ENCODE measurements at regions not wholly inside any gene's neighbourhood (a gene's known extent, or its start where the extent isn't known, plus 50 kb on each side); places are given as distances from the start of the nearest gene placed in this dataset.
A peak's percentile ranks its signal among the peaks of the same experiment; 100 is the strongest.

DNA sequence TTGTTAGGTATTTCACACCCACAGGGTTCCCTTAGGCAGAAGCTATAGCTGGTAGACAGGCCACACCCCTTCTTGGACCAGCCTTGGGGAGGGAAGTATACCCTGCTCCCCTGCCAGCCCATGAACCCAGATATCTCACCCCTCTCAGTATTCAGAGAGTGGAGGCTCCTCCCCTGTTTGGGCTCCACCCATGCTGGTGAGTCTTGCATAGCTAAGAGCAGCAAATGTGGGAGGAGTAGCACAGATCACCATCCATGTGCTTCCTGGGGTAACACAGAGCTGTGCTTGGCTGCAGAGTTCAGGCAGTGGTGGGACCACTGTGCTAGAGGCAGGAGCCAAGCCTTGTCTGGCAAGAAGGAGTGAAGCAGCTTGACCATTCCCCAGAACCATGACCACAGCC lies 427.2 kb downstream of the ZIC1 start:
- no peak for DNase-seq (ENCODE audit: low read depth in 4 of 4, low spot score in 2 of 4)

DNA sequence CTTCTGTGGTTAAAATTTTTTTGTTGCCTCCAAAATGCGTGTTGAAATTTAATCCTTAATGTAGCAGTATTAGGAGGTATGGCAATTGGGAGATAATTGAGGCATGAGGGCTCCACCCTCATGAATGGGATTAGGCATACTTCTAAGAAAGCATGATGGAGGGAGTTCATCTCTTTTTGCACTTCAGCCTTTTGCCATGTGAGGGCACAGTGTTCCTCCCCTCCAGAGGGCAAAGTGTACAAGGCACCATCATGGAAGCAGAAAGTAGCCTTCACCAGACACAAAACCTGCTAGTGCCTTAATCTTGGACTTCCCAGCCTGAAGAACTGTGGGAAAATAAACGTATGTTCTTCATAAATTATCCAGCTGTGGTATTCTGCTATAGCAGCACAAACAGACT lies 429.5 kb downstream of the ZIC1 start:
- DNase-seq (ENCODE audit: low read depth in 4 of 4, low spot score in 2 of 4), result no peak

DNA sequence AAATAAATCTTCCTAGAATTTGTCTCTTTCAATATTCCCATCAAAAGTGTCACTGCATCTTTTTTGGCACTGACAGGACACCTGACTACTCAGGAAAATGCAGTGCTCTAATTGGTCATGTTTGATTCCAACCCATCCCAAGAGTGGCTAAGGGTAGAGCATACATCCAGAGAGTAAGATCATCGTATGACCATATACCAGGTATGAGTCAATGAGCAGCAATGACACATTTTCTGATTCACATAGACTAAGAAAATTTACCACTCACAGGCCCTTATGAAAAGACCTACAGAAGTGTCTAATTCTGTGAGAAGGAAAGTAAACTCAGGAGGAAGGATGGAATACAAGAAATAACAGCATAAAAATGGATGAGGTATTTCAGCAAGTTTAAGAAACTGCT lies 434.2 kb downstream of the ZIC1 start:
- no peak for DNase-seq (ENCODE audit: low read depth in 4 of 4, low spot score in 2 of 4)

DNA sequence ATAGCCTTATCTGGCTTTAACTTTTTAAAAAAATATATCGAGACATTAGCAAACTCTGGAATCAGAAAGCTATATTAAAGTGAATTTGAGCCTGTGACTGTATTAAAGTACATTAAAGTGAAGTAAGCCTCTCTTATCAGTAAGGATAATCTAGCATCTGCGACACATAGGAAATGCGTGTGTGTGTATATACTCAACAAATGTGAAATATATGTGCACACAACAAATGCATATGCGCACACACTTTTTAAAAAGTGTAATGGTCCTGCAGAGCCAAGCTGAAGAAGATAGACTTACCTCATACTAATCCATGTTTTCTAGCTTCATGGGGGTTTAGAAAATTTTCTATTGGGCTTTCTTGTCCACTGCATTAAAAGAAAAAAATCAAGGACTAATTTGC lies 437.1 kb downstream of the ZIC1 start:
- DNase-seq (ENCODE audit: low read depth in 4 of 4, low spot score in 2 of 4), result no peak

GRCh38 chr3:147846854-147847478 lies 437.8 kb downstream of the ZIC1 start:
- DNase-seq (ENCODE audit: low read depth in 4 of 4, low spot score in 2 of 4), result no peak

DNA sequence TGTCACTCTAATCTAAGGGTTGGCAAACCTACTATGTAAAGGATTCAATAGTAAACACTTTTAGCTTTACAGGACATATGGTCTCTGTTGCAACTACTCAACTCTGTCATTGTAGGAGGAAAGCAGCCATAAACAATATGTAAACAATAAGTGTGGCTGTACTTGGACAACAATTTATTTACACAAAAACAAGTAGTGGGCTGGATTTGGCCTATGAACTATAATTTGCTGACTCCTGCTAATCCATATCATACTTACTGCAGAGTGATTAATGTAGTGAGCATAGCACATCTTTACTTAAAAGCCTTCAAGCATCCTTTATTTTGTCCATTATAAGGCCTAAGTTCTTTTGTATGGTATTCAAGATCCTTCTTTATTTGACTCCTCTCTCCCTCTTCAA lies 441.9 kb downstream of the ZIC1 start:
- DNase-seq (ENCODE audit: low read depth in 4 of 4, low spot score in 2 of 4), result peak in 2 of 4 donors; percentile 8 to 13

GRCh38 chr3:147854542-147854941 lies 445.4 kb downstream of the ZIC1 start:
- no peak for DNase-seq (ENCODE audit: low read depth in 4 of 4, low spot score in 2 of 4)

GRCh38 chr3:147864754-147865354 lies 455.7 kb downstream of the ZIC1 start:
- no peak for DNase-seq (ENCODE audit: low read depth in 4 of 4, low spot score in 2 of 4)

- no peak for DNase-seq (ENCODE audit: low read depth in 4 of 4, low spot score in 2 of 4)
Measured at GRCh38 chr3:147866561-147866960, 457.4 kb downstream of the ZIC1 start.

GRCh38 chr3:147872568-147872967 lies 463.4 kb downstream of the ZIC1 start:
- no peak for DNase-seq (ENCODE audit: low read depth in 4 of 4, low spot score in 2 of 4)

- DNase-seq (ENCODE audit: low read depth in 4 of 4, low spot score in 2 of 4), result no peak
Measured at GRCh38 chr3:147875498-147875897, 466.3 kb downstream of the ZIC1 start.

- no peak for DNase-seq (ENCODE audit: low read depth in 4 of 4, low spot score in 2 of 4)
Measured at GRCh38 chr3:147881933-147882332, 472.8 kb downstream of the ZIC1 start.

DNA sequence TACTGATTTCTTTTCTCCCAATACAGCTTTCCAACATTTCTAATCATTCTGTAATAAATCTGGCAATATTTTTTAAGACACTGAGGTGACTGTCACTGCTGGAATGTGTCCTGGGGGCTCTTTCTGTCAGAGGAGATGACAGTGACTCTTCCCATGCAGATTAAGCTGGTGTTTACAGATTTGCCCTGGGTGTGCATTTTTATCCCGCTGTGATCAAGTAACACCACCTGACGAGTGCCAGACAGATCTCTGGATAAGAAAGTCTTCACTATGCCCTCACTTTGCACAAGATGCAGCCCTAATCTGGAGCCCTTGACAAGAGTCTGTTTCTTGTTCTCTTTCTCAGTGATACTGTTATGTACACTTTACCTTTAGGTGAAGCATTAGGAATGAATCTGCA lies 477.7 kb downstream of the ZIC1 start:
- no peak for DNase-seq (ENCODE audit: low read depth in 4 of 4, low spot score in 2 of 4)

DNA sequence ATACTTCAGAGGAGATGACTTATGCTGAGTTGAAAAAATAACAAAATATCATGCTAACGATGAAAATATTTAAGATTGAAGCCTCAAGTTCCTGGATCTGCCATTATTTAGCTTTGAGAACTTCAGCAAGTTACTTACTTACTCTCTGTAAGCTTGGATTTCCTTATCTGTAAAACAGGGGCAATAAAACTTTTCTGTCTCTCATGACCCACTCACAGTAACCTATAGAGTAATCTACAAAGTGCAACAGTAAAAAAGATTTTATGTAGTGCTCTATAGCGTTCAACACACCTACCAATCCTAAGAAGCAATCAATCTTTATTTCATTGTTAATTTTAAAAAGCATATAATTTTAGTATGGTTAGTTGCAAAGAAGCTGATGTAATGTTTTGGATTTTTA lies 478.6 kb downstream of the ZIC1 start:
- no peak for DNase-seq (ENCODE audit: low read depth in 4 of 4, low spot score in 2 of 4)

DNA sequence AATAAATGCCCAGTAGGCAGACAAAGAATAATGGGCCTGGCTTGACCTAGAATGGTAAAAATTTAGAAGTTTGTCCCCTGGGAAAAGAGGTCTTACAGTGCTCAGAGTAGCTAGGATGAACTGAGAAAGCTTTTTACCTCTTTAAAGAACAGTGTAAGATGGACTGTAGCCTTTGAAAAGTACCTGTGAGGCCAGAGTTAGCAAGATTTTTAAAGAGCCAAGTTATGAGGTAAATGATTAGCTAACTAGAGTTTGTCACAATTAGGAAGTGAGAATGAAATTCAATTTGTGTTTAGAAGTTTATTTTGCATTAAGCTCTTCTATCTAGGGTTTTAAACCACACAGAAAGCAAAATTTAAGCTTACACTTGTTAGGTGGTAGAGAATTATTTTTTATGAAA lies 480.9 kb downstream of the ZIC1 start:
- DNase-seq (ENCODE audit: low read depth in 4 of 4, low spot score in 2 of 4), result no peak

DNA sequence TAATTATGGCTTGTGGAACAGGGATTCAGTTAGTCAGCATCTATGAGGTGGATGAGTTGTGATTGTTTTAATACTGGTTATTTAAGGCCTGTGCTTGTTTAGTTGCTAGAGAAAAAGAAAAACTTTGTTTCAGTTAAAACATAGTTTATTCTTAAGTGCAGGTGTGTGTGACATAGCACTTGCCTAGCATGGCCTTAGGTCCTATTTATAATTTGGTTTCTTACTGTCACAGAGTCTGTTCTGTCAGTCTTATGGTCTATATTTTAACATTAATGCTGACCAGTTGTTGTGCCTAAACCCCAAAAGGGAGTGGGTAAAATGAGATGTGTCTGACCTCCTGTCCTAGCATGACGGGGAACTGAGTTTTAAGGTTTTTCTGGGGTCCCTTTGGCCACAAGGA lies 486.3 kb downstream of the ZIC1 start:
- no peak for DNase-seq (ENCODE audit: low read depth in 4 of 4, low spot score in 2 of 4)

DNA sequence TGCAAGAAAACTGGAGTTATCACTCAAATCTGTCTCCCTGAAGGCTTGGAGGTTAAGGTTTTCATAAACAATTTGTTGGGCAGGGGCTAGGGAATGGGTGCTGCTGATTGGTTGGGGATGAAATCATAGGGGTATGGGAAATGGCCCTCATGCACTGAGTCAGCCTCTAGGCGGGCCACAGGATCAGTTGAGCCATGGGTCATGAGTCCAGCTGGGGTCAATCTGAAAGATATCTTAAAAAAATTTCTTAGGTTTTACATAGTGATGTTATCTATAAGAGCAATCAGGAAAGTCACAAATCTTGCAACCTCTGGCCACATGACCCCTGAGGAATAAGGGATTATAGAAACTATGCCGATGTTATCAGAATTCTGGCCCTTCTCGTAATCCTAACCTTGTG lies 491.7 kb downstream of the ZIC1 start:
- no peak for DNase-seq (ENCODE audit: low read depth in 4 of 4, low spot score in 2 of 4)

GRCh38 chr3:147903026-147903425 lies 493.9 kb downstream of the ZIC1 start:
- DNase-seq (ENCODE audit: low read depth in 4 of 4, low spot score in 2 of 4), result no peak

DNA sequence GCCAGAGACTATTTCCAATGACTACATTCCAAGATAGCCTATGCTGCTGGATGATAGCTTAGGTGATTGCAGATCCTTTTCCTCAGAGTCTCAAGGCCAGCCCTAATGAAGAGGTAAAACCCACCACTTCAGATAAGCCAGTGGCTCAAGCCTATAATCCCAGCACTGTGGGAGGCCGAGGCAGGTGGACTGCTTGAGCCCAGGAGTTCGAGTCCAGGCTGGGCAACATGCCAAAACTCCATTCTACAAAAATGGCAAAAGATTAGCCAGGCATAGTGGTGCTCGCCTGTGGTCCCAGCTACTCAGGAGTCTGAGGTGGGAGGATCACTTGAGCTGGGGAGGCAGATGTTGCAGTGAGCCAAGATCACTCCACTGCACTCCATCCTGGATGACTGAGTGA lies 495.3 kb downstream of the ZIC1 start:
- DNase-seq (ENCODE audit: low read depth in 4 of 4, low spot score in 2 of 4), result no peak

- DNase-seq (ENCODE audit: low read depth in 4 of 4, low spot score in 2 of 4), result no peak
Measured at GRCh38 chr3:147906285-147906684, 497.1 kb downstream of the ZIC1 start.

DNA sequence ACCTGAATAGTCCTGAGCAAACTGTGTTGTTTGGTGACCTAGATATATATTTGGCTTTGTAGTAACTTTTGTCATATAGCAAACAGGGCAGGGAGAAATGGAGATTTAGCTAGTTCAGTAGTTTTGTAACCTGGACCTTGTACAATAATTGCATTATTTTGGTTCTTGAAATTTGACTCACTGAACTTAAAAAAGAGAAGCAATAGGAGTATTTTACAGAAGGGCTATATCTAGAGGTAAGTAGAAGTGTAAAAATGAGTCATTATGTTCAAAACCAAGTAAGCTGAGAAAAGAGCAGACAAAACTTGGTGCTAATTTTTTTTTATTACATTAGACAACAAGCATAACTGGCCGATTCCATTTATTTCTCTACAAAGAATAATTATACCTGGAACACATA lies 505.4 kb downstream of the ZIC1 start:
- no peak for DNase-seq (ENCODE audit: low read depth in 4 of 4, low spot score in 2 of 4)

DNA sequence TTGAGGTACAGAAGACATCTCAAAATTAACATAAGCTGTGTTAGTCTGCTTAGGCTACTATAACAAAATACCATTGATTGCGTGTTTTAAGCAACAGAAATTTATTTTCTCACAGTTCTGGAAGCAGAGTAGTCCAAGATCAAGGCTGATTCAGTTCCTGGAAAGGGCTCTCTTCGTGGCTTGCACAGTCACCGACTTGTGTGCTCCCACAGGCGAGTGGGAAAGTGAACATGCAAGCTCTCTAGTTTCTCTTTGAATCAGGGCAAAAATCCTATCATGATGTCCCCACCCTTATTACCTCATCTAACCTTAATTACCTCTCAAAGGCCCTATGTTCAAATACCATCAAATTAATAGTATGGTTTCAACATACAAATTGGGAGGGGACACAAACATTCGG lies 505.9 kb downstream of the ZIC1 start:
- no peak for DNase-seq (ENCODE audit: low read depth in 4 of 4, low spot score in 2 of 4)

- no peak for DNase-seq (ENCODE audit: low read depth in 4 of 4, low spot score in 2 of 4)
Measured at GRCh38 chr3:147919496-147919895, 510.3 kb downstream of the ZIC1 start.

All from left renal cortex interstitium (tissue), 4 donors.